HepG2 (cell line): ENCODE measurements at regions not wholly inside any gene's neighbourhood (a gene's known extent, or its start where the extent isn't known, plus 50 kb on each side); places are given as distances from the start of the nearest gene placed in this dataset.

Experiments
- ATAC-seq: fragments of 200-7000 bp; cut with Tn5 transposase; 3 replicates; pipeline ENCODE4 v1.9.1; 2020; ENCODE audit warnings: mild to moderate bottlenecking, moderate library complexity
- BruUV-seq: library from RNA; stranded (reverse); fragments of 400-500 nt; replicated peaks from 2 replicates; lab custom pipeline; 2021; lab: Mats Ljungman, UMichigan
- CTCF ChIA-PET: fragments of 300-600 bp; formaldehyde crosslinking; extraction: SDS; loops from one replicate; lab custom pipeline; 2021; ENCODE audit warnings: low total read pairs, inconsistent platforms, low intra/inter-chr PET ratio; lab: Yijun Ruan, JAX
- POLR2A ChIA-PET: fragments of 350-600 bp; sonication (Branson Sonifier 250); formaldehyde crosslinking; loops from one replicate; lab custom pipeline; 2020; ENCODE audit warnings: antibody characterized with exemption, inconsistent platforms; lab: Yijun Ruan, JAX
- DNase-seq: peaks from one replicate; pipeline ENCODE4 v3.0.0-alpha.2; 2015; ENCODE audit warnings: low spot score
- FAIRE-seq: peaks from 3 replicates; lab custom pipeline; 2011; peaks lifted over from hg19 to GRCh38; lab: Jason Lieb, UNC
- H2AFZ ChIP-seq: one replicate; pipeline ENCODE4 v1.6.1; 2011; ENCODE audit warnings: low read length, inconsistent platforms
- H3K27ac ChIP-seq: fragments of 300-600 bp; 3 replicates; pipeline ENCODE4 v1.8.0; 2011; ENCODE audit warnings: mixed run types, mild to moderate bottlenecking, mixed read lengths, low read length, inconsistent platforms; ENCODE audit not compliant: insufficient read depth; ENCODE audit errors: extremely low read length
- H3K27me3 ChIP-seq, 2 experiments: fragments of 200-600 bp in 1 of 2; 2 replicates in 1 of 2; 3 replicates in 1 of 2; pipeline versions ENCODE4 v1.6.0 to v1.8.0; 2011; ENCODE audit warnings: low read length in 2 of 2, mild to moderate bottlenecking in 2 of 2, moderate library complexity in 2 of 2, inconsistent platforms in 1 of 2; ENCODE audit not compliant: insufficient read depth in 2 of 2, control insufficient read depth in 1 of 2
- H3K36me3 ChIP-seq, 2 experiments: fragments of 200-600 bp in 1 of 2; replicated peaks in 1 of 2; 2 replicates in 1 of 2; 3 replicates in 1 of 2; pipeline versions ENCODE4 v1.5.1 to v1.8.0; 2011; ENCODE audit warnings: low read length in 2 of 2, inconsistent platforms in 1 of 2; ENCODE audit not compliant: insufficient read depth in 2 of 2, control insufficient read depth in 1 of 2
- H3K4me1 ChIP-seq: 2 replicates; pipeline ENCODE4 v1.5.1; 2012; ENCODE audit warnings: low read length, inconsistent platforms; ENCODE audit not compliant: insufficient read depth
- H3K4me2 ChIP-seq: 2 replicates; pipeline ENCODE4 v1.6.0; 2011; ENCODE audit warnings: low read depth, low read length, inconsistent platforms
- H3K4me3 ChIP-seq, 3 experiments: fragments of 200-600 bp in 1 of 3; sonication (generic), shearing (Covaris generic) in 1 of 3; replicated peaks in 1 of 3; 2 replicates each; pipeline ENCODE4 v1.5.1; 2011 to 2016; ENCODE audit warnings: low read length in 3 of 3, inconsistent platforms in 2 of 3, low read depth in 2 of 3, mild to moderate bottlenecking in 2 of 3, control low read depth in 1 of 3, mixed read lengths in 1 of 3; ENCODE audit not compliant: insufficient read depth in 1 of 3
- H3K79me2 ChIP-seq: one replicate; pipeline ENCODE4 v1.6.1; 2011; ENCODE audit warnings: low read length, inconsistent platforms; ENCODE audit not compliant: insufficient read depth
- H3K9ac ChIP-seq: 2 replicates; pipeline ENCODE4 v1.6.0; 2011; ENCODE audit warnings: mild to moderate bottlenecking, low read depth, low read length, inconsistent platforms; ENCODE audit not compliant: insufficient read depth
- H3K9me3 ChIP-seq: 2 replicates; pipeline ENCODE4 v1.5.1; 2012; ENCODE audit warnings: mild to moderate bottlenecking, low read length
- H4K20me1 ChIP-seq: 2 replicates; pipeline ENCODE4 v1.6.0; 2011; ENCODE audit warnings: inconsistent platforms, mild to moderate bottlenecking, low read length, moderate library complexity; ENCODE audit not compliant: insufficient read depth
- AGO2 ChIP-seq: fragments of 200-400 bp; formaldehyde crosslinking; optimal IDR thresholded peaks from 2 replicates; pipeline ENCODE3; 2017; ENCODE audit warnings: mild to moderate bottlenecking, low read depth, low read length, moderate library complexity
- AKAP8 ChIP-seq: sonication (generic); formaldehyde crosslinking; IDR thresholded peaks from 2 replicates; pipeline ENCODE4 v1.5.1; 2020; ENCODE audit warnings: mild to moderate bottlenecking, missing genetic modification reagents
- DR1 ChIP-seq: sonication (generic); formaldehyde crosslinking; IDR thresholded peaks from 2 replicates; pipeline ENCODE4 v1.8.0; 2021; ENCODE audit warnings: mild to moderate bottlenecking, missing genetic modification reagents, inconsistent platforms
- FOSL1 ChIP-seq: sonication (generic); formaldehyde crosslinking; IDR thresholded peaks from 2 replicates; pipeline ENCODE4 v1.9.0; 2021; ENCODE audit warnings: missing genetic modification reagents, borderline replicate concordance
- IRF9 ChIP-seq: sonication (generic); formaldehyde crosslinking; IDR thresholded peaks from 2 replicates; pipeline ENCODE4 v1.8.0; 2022; ENCODE audit warnings: missing genetic modification reagents, mild to moderate bottlenecking, borderline replicate concordance
- ISL2 ChIP-seq: sonication (generic); formaldehyde crosslinking; IDR thresholded peaks from 2 replicates; pipeline ENCODE4 v1.5.0; 2020; ENCODE audit warnings: missing genetic modification reagents
- KDM5B ChIP-seq: sonication (generic); formaldehyde crosslinking; IDR thresholded peaks from 2 replicates; pipeline ENCODE4 v1.4.0; 2020; ENCODE audit warnings: missing genetic modification reagents, mild to moderate bottlenecking, borderline replicate concordance
- NR1H2 ChIP-seq: sonication (generic); formaldehyde crosslinking; IDR thresholded peaks from 2 replicates; pipeline ENCODE4 v1.8.1; 2022; ENCODE audit warnings: low read depth, missing genetic modification reagents, borderline replicate concordance
- RBFOX2 ChIP-seq: fragments of 200-400 bp; formaldehyde crosslinking; IDR thresholded peaks from 2 replicates; pipeline ENCODE4 v1.6.1; 2017; ENCODE audit warnings: low read depth, mild to moderate bottlenecking, low read length
- SUZ12 ChIP-seq: fragments of 150-350 bp; IDR thresholded peaks from 2 replicates; pipeline ENCODE4 v1.6.1; 2014; ENCODE audit warnings: low read depth, low read length
- TBL1XR1 ChIP-seq: fragments of 150-350 bp; IDR thresholded peaks from 2 replicates; pipeline ENCODE4 v1.6.1; 2014; ENCODE audit warnings: borderline replicate concordance, low read length; ENCODE audit not compliant: partially characterized antibody
- TOE1 ChIP-seq: sonication (generic); formaldehyde crosslinking; IDR thresholded peaks from 2 replicates; pipeline ENCODE4 v1.4.0; 2020; ENCODE audit warnings: mild to moderate bottlenecking, missing genetic modification reagents
- YEATS2 ChIP-seq: sonication (generic); formaldehyde crosslinking; IDR thresholded peaks from 2 replicates; pipeline ENCODE4 v1.4.0; 2020; ENCODE audit warnings: missing genetic modification reagents, borderline replicate concordance
- ZNF225 ChIP-seq: sonication (generic); formaldehyde crosslinking; IDR thresholded peaks from 2 replicates; pipeline ENCODE4 v1.4.0; 2020; ENCODE audit warnings: mild to moderate bottlenecking, missing genetic modification reagents
- ZNF331 ChIP-seq: sonication (generic); formaldehyde crosslinking; IDR thresholded peaks from 2 replicates; pipeline ENCODE4 v1.4.0; 2020; ENCODE audit warnings: missing genetic modification reagents
- ZNF333 ChIP-seq: sonication (generic); formaldehyde crosslinking; IDR thresholded peaks from 2 replicates; pipeline ENCODE4 v1.4.0; 2020; ENCODE audit warnings: mild to moderate bottlenecking, missing genetic modification reagents, borderline replicate concordance
- ZNF503 ChIP-seq: sonication (generic); formaldehyde crosslinking; IDR thresholded peaks from 2 replicates; pipeline ENCODE4 v1.4.0; 2020; ENCODE audit warnings: missing genetic modification reagents
- ZNF790 ChIP-seq: sonication (generic); formaldehyde crosslinking; IDR thresholded peaks from 2 replicates; pipeline ENCODE4 v1.8.0; 2022; ENCODE audit warnings: missing genetic modification reagents, mild to moderate bottlenecking, borderline replicate concordance
- WGBS: methylation state at CpG from one replicate; pipeline ENCODE4 v1.1.6; 2017; ENCODE audit warnings: low lambda C conversion rate; 5-methylcytosine and 5-hydroxymethylcytosine counted together
- in situ Hi-C: cut with HindIII; loops from 2 replicates; pipeline ENCODE4 v1.10.0; 2017; ENCODE audit warnings: low pct_unique_long_range_greater_than_20kb; ENCODE audit not compliant: extremely low pct_ligation_motif_present
- intact Hi-C: fragments of 100-400 bp; cut with micrococcal nuclease; formaldehyde crosslinking; loops from one replicate; pipeline ENCODE4 v1.10.0; 2022; ENCODE audit not compliant: unreplicated experiment

- no peak for ATAC-seq
- TF ChIP-seq ISL2 (no peak), ZNF331 (CRISPR knock-in tag) (no peak), ZNF503 (CRISPR knock-in tag) (no peak), SUZ12 (no peak)
- H3K9ac ChIP-seq, result no peak overlapping the region
- H3K36me3 ChIP-seq, result no peaks in the 10 kb centered on the region
- no peaks in the 10 kb centered on the region; a peak in 1 of 5 replicates for H3K27me3 ChIP-seq
- H3K4me2 ChIP-seq, result no peak overlapping the region
- no peak overlapping the region for H2AFZ ChIP-seq
- H3K79me2 ChIP-seq, result no peaks in the 10 kb centered on the region
- POLR2A ChIA-PET, result no interaction called here
- in situ Hi-C loops (no loop called here), intact Hi-C loops (no loop called here)
- no peak for FAIRE-seq
- BruUV-seq, result no TSS peak
- no peak overlapping the region for H3K27ac ChIP-seq
- CTCF ChIA-PET, result no interaction called here
- no peak overlapping the region for H3K4me3 ChIP-seq
- H3K4me1 ChIP-seq, result no peaks in the 10 kb centered on the region
- no peak for DNase-seq
- no peaks in the 10 kb centered on the region for H3K9me3 ChIP-seq
- H4K20me1 ChIP-seq, result no peaks in the 10 kb centered on the region
- WGBS, result 0% methylated on average over 1 of the region's 1 CpG
Observed at GRCh38 chr2:48901015-48901343, 145.5 kb upstream of the LHCGR start.

- no peak overlapping the region for H3K9ac ChIP-seq
- ChIA-PET POLR2A (no interaction called here), CTCF (no interaction called here)
- no peak overlapping the region for H2AFZ ChIP-seq
- BruUV-seq, result no TSS peak
- no peak for ATAC-seq
- H4K20me1 ChIP-seq, result no peaks in the 10 kb centered on the region
- no peaks in the 10 kb centered on the region for H3K9me3 ChIP-seq
- intact Hi-C loops, result no loop called here
- H3K36me3 ChIP-seq, result no peaks in the 10 kb centered on the region
- no peak overlapping the region for H3K4me3 ChIP-seq
- no peak overlapping the region for H3K27ac ChIP-seq
- no peak for FAIRE-seq
- DNase-seq, result no peak
- no peaks in the 10 kb centered on the region for H3K4me1 ChIP-seq
- no peak overlapping the region for H3K4me2 ChIP-seq
- in situ Hi-C loops, result no loop called here
- 0% methylated on average over 2 of the region's 2 CpGs for WGBS
- no peaks in the 10 kb centered on the region for H3K79me2 ChIP-seq
- no peaks in the 10 kb centered on the region; a peak in 1 of 5 replicates for H3K27me3 ChIP-seq
- no peak for TF ChIP-seq IRF9 (CRISPR knock-in tag)
- no peak for TF ChIP-seq DR1 (CRISPR knock-in tag)
- no peak for TF ChIP-seq RBFOX2
- no peak for TF ChIP-seq ZNF333 (CRISPR knock-in tag)
- no peak for TF ChIP-seq TOE1
- no peak for TF ChIP-seq ZNF790
- no peak for TF ChIP-seq NR1H2 (CRISPR knock-in tag)
- no peak for TF ChIP-seq AKAP8 (CRISPR knock-in tag)
- no peak for TF ChIP-seq AGO2
- TF ChIP-seq TBL1XR1, result no peak
- no peak for TF ChIP-seq KDM5B
- no peak for TF ChIP-seq YEATS2 (CRISPR knock-in tag)
- TF ChIP-seq ZNF225 (CRISPR knock-in tag), result no peak
- TF ChIP-seq FOSL1, result no peak
Observed at GRCh38 chr2:48900321-48901014, 144.9 kb upstream of the LHCGR start.
